ENCODE measurements at regions not wholly inside any gene's neighbourhood (a gene's known extent, or its start where the extent isn't known, plus 50 kb on each side); places are given as distances from the start of the nearest gene placed in this dataset.

DNA sequence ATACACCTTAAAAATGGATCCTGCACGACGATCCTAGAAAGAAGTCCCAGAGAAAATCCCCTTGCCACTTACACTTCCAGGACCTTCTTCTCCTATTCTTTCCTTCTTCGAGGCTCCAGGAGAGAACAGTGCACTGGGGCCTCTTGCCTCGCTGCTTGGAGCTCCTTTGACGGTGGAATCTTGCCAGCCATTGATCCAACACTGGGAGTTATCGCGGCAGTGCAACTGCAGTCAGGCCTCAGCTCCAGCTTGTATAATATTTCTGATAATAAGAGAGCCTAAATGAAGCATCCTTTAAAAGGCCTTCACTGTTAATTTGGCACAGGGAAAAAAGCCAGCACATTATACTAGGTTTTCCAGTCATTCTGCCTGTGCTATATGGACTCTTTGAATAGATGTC, 216.9 kb upstream of the PARD3B start:
- TF ChIP-seq, protein P1, sequence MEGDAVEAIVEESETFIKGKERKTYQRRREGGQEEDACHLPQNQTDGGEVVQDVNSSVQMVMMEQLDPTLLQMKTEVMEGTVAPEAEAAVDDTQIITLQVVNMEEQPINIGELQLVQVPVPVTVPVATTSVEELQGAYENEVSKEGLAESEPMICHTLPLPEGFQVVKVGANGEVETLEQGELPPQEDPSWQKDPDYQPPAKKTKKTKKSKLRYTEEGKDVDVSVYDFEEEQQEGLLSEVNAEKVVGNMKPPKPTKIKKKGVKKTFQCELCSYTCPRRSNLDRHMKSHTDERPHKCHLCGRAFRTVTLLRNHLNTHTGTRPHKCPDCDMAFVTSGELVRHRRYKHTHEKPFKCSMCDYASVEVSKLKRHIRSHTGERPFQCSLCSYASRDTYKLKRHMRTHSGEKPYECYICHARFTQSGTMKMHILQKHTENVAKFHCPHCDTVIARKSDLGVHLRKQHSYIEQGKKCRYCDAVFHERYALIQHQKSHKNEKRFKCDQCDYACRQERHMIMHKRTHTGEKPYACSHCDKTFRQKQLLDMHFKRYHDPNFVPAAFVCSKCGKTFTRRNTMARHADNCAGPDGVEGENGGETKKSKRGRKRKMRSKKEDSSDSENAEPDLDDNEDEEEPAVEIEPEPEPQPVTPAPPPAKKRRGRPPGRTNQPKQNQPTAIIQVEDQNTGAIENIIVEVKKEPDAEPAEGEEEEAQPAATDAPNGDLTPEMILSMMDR (IDR thresholded peaks at IDR 0.05) = no peak
- no peak for TF ChIP-seq EZH2 (IDR thresholded peaks at IDR 0.05; ENCODE audit: borderline replicate concordance, insufficient read depth, low read depth, low read length, poor library complexity, severe bottlenecking)
